SK-N-SH (cell line): ENCODE measurements at regions not wholly inside any gene's neighbourhood (a gene's known extent, or its start where the extent isn't known, plus 50 kb on each side); places are given as distances from the start of the nearest gene placed in this dataset.

Source experiments
- CTCF ChIA-PET: fragments of 300-600, 350-600 bp; formaldehyde crosslinking; extraction: SDS; loops from one replicate; lab custom pipeline; 2021; lab: Yijun Ruan, JAX
- POLR2A ChIA-PET: fragments of 350-600 bp; sonication (Branson Sonifier 250); formaldehyde crosslinking; extraction: SDS; loops from one replicate; lab custom pipeline; 2020; ENCODE audit warnings: antibody characterized with exemption, inconsistent platforms; lab: Yijun Ruan, JAX
- DNase-seq: peaks from one replicate; pipeline ENCODE4 v3.0.0; 2012
- H2AFZ ChIP-seq: fragments of 200-600 bp; sonication (generic); 2 replicates; pipeline ENCODE4 v1.8.1; 2016; ENCODE audit warnings: antibody characterized with exemption, mild to moderate bottlenecking, low read depth
- H3F3A ChIP-seq: fragments of 200-600 bp; sonication (generic); replicated peaks from 2 replicates; pipeline ENCODE3; 2016; ENCODE audit warnings: antibody characterized with exemption, mild to moderate bottlenecking; ENCODE audit not compliant: insufficient read depth
- H3K27ac ChIP-seq, 2 experiments: fragments of 200-500 bp in 1 of 2; fragments of 200-600 bp in 1 of 2; sonication (Bioruptor generic) in 1 of 2; sonication (generic), shearing (Covaris generic) in 1 of 2; 2 replicates each; pipeline versions ENCODE4 v1.5.1 to v1.6.1; 2014 to 2016; ENCODE audit warnings: low read depth in 2 of 2, inconsistent platforms in 1 of 2, low read length in 1 of 2, mild to moderate bottlenecking in 1 of 2, mixed read lengths in 1 of 2
- H3K27me3 ChIP-seq: fragments of 200-600 bp; sonication (generic), shearing (Covaris generic); 2 replicates; pipeline ENCODE4 v1.6.1; 2016; ENCODE audit warnings: mixed run types; ENCODE audit not compliant: insufficient read depth
- H3K36me3 ChIP-seq, 2 experiments: fragments of 200-500 bp in 1 of 2; fragments of 200-600 bp in 1 of 2; sonication (Bioruptor generic) in 1 of 2; sonication (generic) in 1 of 2; replicated peaks in 1 of 2; 2 replicates each; pipeline versions ENCODE3 to v1.5.1; 2014 to 2016; ENCODE audit warnings: low read length in 1 of 2, mild to moderate bottlenecking in 1 of 2; ENCODE audit not compliant: insufficient read depth in 2 of 2, control insufficient read depth in 1 of 2
- H3K4me1 ChIP-seq, 2 experiments: fragments of 200-500 bp in 1 of 2; fragments of 200-600 bp in 1 of 2; sonication (Bioruptor generic) in 1 of 2; sonication (generic), shearing (Covaris generic) in 1 of 2; 2 replicates each; pipeline versions ENCODE4 v1.5.1 to v1.6.1; 2014 to 2016; ENCODE audit warnings: low read depth in 1 of 2, low read length in 1 of 2, mixed run types in 1 of 2; ENCODE audit not compliant: insufficient read depth in 2 of 2, control insufficient read depth in 1 of 2
- H3K4me2 ChIP-seq: fragments of 200-600 bp; sonication (generic), shearing (Covaris generic); 2 replicates; pipeline ENCODE4 v1.6.1; 2017; ENCODE audit warnings: mixed run types
- H3K4me3 ChIP-seq, 2 experiments: fragments of 200-500 bp in 1 of 2; fragments of 200-600 bp in 1 of 2; sonication (Bioruptor generic) in 1 of 2; sonication (generic), shearing (Covaris generic) in 1 of 2; 2 replicates each; pipeline versions ENCODE4 v1.5.1 to v1.8.1; 2014 to 2016; ENCODE audit warnings: low read depth in 2 of 2, inconsistent platforms in 1 of 2, low read length in 1 of 2, mild to moderate bottlenecking in 1 of 2, mixed read lengths in 1 of 2, moderate library complexity in 1 of 2
- H3K79me2 ChIP-seq: fragments of 200-600 bp; sonication (generic); 2 replicates; pipeline ENCODE4 v1.8.1; 2017; ENCODE audit warnings: mild to moderate bottlenecking; ENCODE audit not compliant: insufficient read depth
- H3K9ac ChIP-seq: fragments of 200-600 bp; sonication (generic); 2 replicates; pipeline ENCODE4 v1.6.1; 2017; ENCODE audit warnings: mixed run types
- H3K9me2 ChIP-seq: fragments of 200-600 bp; sonication (generic); 2 replicates; pipeline ENCODE4 v1.6.1; 2017; ENCODE audit warnings: mixed run types
- H3K9me3 ChIP-seq: fragments of 200-600 bp; sonication (generic); 2 replicates; pipeline ENCODE4 v1.6.1; 2017; ENCODE audit warnings: mixed run types, mild to moderate bottlenecking, moderate library complexity
- H4K20me1 ChIP-seq: fragments of 200-600 bp; sonication (generic); 2 replicates; pipeline ENCODE4 v1.6.1; 2017; ENCODE audit warnings: mild to moderate bottlenecking, mixed run types; ENCODE audit not compliant: insufficient read depth
- EP300 ChIP-seq, 2 experiments: IDR thresholded peaks; 2 replicates each; pipeline versions ENCODE4 v1.4.0 to v1.6.1; 2012; ENCODE audit warnings: borderline replicate concordance in 1 of 2, low read depth in 1 of 2, low read length in 1 of 2
- FOXJ3 ChIP-seq: sonication (generic); formaldehyde crosslinking; IDR thresholded peaks from 2 replicates; pipeline ENCODE4 v1.5.1; 2020; ENCODE audit warnings: mild to moderate bottlenecking, missing genetic modification reagents
- GABPA ChIP-seq: IDR thresholded peaks from 2 replicates; pipeline ENCODE4 v1.4.0; 2012; ENCODE audit warnings: low read depth, mild to moderate bottlenecking
- MXI1 ChIP-seq: IDR thresholded peaks from 2 replicates; pipeline ENCODE4 v1.6.1; 2012; ENCODE audit warnings: mild to moderate bottlenecking, low read depth, low read length, improper control_type of control experiment
- NFIC ChIP-seq: IDR thresholded peaks from 2 replicates; pipeline ENCODE4 v1.4.0; 2012; ENCODE audit warnings: borderline replicate concordance
- NRF1 ChIP-seq: IDR thresholded peaks from 2 replicates; pipeline ENCODE4 v1.6.1; 2012; ENCODE audit warnings: low read depth, mild to moderate bottlenecking, low read length
- RAD21 ChIP-seq: IDR thresholded peaks from 2 replicates; pipeline ENCODE4 v1.6.1; 2012; ENCODE audit warnings: mild to moderate bottlenecking, low read length
- RCOR1 ChIP-seq: fragments of 150-350 bp; IDR thresholded peaks from 2 replicates; pipeline ENCODE4 v1.6.1; 2017; ENCODE audit warnings: antibody characterized with exemption, low read length
- RXRA ChIP-seq: IDR thresholded peaks from 2 replicates; pipeline ENCODE4 v1.4.0; 2012; ENCODE audit warnings: low read depth, mild to moderate bottlenecking, borderline replicate concordance
- SIN3A ChIP-seq: IDR thresholded peaks from 2 replicates; pipeline ENCODE4 v1.6.1; 2012; ENCODE audit warnings: low read depth, mild to moderate bottlenecking, low read length, moderate library complexity, borderline replicate concordance
- SMC3 ChIP-seq: IDR thresholded peaks from 2 replicates; pipeline ENCODE4 v1.6.1; 2012; ENCODE audit warnings: low read depth, low read length, improper control_type of control experiment
- TAF1 ChIP-seq: IDR thresholded peaks from 2 replicates; pipeline ENCODE4 v1.6.1; 2012; ENCODE audit warnings: low read depth, mild to moderate bottlenecking, low read length, moderate library complexity, borderline replicate concordance
- WGBS: methylation state at CpG from one replicate; pipeline ENCODE4 v1.1.6; 2017; ENCODE audit warnings: low lambda C conversion rate; 5-methylcytosine and 5-hydroxymethylcytosine counted together
- TF ChIP-seq, protein P1 (sequence below): IDR thresholded peaks from 2 replicates; pipeline ENCODE4 v1.4.0; 2012; ENCODE audit warnings: low read depth, borderline replicate concordance
- TF ChIP-seq, protein P2 (sequence below): IDR thresholded peaks from 2 replicates; pipeline ENCODE4 v1.6.1; 2012; ENCODE audit warnings: mild to moderate bottlenecking, low read depth, low read length, moderate library complexity
- TF ChIP-seq, protein P3 (sequence below): fragments of 150-350 bp; IDR thresholded peaks from 2 replicates; pipeline ENCODE4 v1.6.1; 2016; ENCODE audit warnings: mild to moderate bottlenecking, low read depth, low read length

DNA sequence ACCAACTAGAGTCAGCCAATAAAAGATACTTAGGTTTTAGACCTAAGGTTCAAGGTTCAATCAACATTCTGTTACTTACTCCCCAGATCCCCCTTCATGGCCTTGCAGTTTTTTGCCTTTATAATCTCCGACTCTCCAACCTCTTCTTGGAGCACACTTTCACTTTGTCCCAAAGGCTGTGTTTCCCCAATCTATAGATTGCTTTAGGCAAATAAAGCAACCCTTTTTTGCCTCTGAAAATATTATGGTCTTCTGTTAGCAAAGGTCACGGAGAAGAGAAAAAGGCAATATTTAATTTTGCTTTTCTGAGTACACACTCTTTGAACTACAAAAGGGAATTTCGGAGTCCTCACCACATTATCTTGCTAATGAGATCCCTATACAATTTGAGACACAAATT lies 268.1 kb downstream of the PLOD2 start:
- Histone ChIP-seq H3K36me3 (no peaks in the 10 kb centered on the region), H3K9me3 (no peaks in the 10 kb centered on the region), H3K4me1 (peaks cover 0 to 1% of the 10 kb centered on the region in 2 experiments; a peak in 1 of 4 replicates), H3K27me3 (peaks cover 4% of the 10 kb centered on the region; the same call in 1 of the 2 replicates), H3F3A (no peaks in the 10 kb centered on the region), H3K9me2 (no peaks in the 10 kb centered on the region), H2AFZ (no peak overlapping the region), H3K9ac (no peak overlapping the region), H3K27ac (no peak overlapping the region), H3K79me2 (no peaks in the 10 kb centered on the region), H3K4me3 (no peak overlapping the region), H4K20me1 (no peaks in the 10 kb centered on the region), H3K4me2 (no peak overlapping the region)
- 3% methylated on average over 3 of the region's 3 CpGs for WGBS
- ChIA-PET CTCF (no interaction called here), POLR2A (no interaction called here)
- no peak for DNase-seq
- TF ChIP-seq RAD21 (no peak), RXRA (no peak), MXI1 (no peak), FOXJ3 (no peak), EP300 (IDR thresholded peaks at IDR 0.05; ENCODE audit: borderline replicate concordance in 1 of 2, low read depth in 1 of 2, low read length in 1 of 2) (no peak), SMC3 (no peak), GABPA (no peak), TAF1 (no peak), SIN3A (no peak), NFIC (no peak), RCOR1 (no peak), NRF1 (no peak)
- TF ChIP-seq, protein P1, sequence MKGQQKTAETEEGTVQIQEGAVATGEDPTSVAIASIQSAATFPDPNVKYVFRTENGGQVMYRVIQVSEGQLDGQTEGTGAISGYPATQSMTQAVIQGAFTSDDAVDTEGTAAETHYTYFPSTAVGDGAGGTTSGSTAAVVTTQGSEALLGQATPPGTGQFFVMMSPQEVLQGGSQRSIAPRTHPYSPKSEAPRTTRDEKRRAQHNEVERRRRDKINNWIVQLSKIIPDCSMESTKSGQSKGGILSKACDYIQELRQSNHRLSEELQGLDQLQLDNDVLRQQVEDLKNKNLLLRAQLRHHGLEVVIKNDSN: no peak
- TF ChIP-seq, protein P2, sequence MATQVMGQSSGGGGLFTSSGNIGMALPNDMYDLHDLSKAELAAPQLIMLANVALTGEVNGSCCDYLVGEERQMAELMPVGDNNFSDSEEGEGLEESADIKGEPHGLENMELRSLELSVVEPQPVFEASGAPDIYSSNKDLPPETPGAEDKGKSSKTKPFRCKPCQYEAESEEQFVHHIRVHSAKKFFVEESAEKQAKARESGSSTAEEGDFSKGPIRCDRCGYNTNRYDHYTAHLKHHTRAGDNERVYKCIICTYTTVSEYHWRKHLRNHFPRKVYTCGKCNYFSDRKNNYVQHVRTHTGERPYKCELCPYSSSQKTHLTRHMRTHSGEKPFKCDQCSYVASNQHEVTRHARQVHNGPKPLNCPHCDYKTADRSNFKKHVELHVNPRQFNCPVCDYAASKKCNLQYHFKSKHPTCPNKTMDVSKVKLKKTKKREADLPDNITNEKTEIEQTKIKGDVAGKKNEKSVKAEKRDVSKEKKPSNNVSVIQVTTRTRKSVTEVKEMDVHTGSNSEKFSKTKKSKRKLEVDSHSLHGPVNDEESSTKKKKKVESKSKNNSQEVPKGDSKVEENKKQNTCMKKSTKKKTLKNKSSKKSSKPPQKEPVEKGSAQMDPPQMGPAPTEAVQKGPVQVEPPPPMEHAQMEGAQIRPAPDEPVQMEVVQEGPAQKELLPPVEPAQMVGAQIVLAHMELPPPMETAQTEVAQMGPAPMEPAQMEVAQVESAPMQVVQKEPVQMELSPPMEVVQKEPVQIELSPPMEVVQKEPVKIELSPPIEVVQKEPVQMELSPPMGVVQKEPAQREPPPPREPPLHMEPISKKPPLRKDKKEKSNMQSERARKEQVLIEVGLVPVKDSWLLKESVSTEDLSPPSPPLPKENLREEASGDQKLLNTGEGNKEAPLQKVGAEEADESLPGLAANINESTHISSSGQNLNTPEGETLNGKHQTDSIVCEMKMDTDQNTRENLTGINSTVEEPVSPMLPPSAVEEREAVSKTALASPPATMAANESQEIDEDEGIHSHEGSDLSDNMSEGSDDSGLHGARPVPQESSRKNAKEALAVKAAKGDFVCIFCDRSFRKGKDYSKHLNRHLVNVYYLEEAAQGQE: no peak
- TF ChIP-seq, protein P3, sequence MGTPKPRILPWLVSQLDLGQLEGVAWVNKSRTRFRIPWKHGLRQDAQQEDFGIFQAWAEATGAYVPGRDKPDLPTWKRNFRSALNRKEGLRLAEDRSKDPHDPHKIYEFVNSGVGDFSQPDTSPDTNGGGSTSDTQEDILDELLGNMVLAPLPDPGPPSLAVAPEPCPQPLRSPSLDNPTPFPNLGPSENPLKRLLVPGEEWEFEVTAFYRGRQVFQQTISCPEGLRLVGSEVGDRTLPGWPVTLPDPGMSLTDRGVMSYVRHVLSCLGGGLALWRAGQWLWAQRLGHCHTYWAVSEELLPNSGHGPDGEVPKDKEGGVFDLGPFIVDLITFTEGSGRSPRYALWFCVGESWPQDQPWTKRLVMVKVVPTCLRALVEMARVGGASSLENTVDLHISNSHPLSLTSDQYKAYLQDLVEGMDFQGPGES: no peak
